WTC11 (cell line): ENCODE measurements at regions not wholly inside any gene's neighbourhood (a gene's known extent, or its start where the extent isn't known, plus 50 kb on each side); places are given as distances from the start of the nearest gene placed in this dataset.

Experiments used
- ATAC-seq: fragments of 200-7000 bp; cut with Tn5 transposase; 2 replicates; pipeline ENCODE4 v1.10.0; 2021; ENCODE audit warnings: mild to moderate bottlenecking, moderate library complexity
- CTCF ChIA-PET: fragments of 300-600 bp; sonication (Branson Sonifier 250); formaldehyde crosslinking; loops from one replicate; lab custom pipeline; 2021; ENCODE audit warnings: antibody characterized with exemption; lab: Charles Lee
- POLR2A ChIA-PET: fragments of 350-600 bp; sonication (Branson Sonifier 250); formaldehyde crosslinking; loops from one replicate; lab custom pipeline; 2021; ENCODE audit warnings: antibody characterized with exemption; lab: Charles Lee
- DNase-seq: peaks from one replicate; pipeline ENCODE4 v3.0.0; 2021; ENCODE audit warnings: low spot score
- H3K27ac Mint-ChIP-seq: 2 replicates; pipeline ENCODE4 v1.8.0; 2021; ENCODE audit warnings: mixed read lengths
- H3K27me3 Mint-ChIP-seq: 2 replicates; pipeline ENCODE4 v1.8.0; 2021; ENCODE audit warnings: low read depth, mild to moderate bottlenecking, moderate library complexity, mixed read lengths
- H3K36me3 Mint-ChIP-seq: 2 replicates; pipeline ENCODE4 v1.8.0; 2021; ENCODE audit warnings: mixed read lengths
- H3K4me1 Mint-ChIP-seq: 2 replicates; pipeline ENCODE4 v1.8.0; 2022; ENCODE audit warnings: mixed read lengths
- H3K4me3 Mint-ChIP-seq: 2 replicates; pipeline ENCODE4 v1.8.0; 2021; ENCODE audit warnings: mild to moderate bottlenecking, moderate library complexity, mixed read lengths
- H3K9me3 Mint-ChIP-seq: 2 replicates; pipeline ENCODE4 v1.8.0; 2021; ENCODE audit warnings: mixed read lengths
- GRHL2 ChIP-seq: fragments of 250-450 bp; sonication (Bioruptor Pico); IDR thresholded peaks from 2 replicates; pipeline ENCODE4 v1.8.0; 2022; ENCODE audit warnings: mild to moderate bottlenecking, moderate library complexity; ENCODE audit not compliant: insufficient replicate concordance, severe bottlenecking
- GTF2I ChIP-seq: fragments of 250-450 bp; sonication (Bioruptor Pico); conservative IDR thresholded peaks from 2 replicates; pipeline ENCODE4 v1.4.0; 2021; ENCODE audit warnings: mild to moderate bottlenecking
- KAT7 ChIP-seq: sonication (generic); formaldehyde crosslinking; IDR thresholded peaks from 2 replicates; pipeline ENCODE4 v1.8.1; 2023; ENCODE audit warnings: missing genetic modification reagents, mild to moderate bottlenecking, borderline replicate concordance
- NFE2L1 ChIP-seq: sonication (generic); formaldehyde crosslinking; IDR thresholded peaks from 2 replicates; pipeline ENCODE4 v1.8.1; 2023; ENCODE audit warnings: missing genetic modification reagents
- NR1H2 ChIP-seq: sonication (generic); formaldehyde crosslinking; IDR thresholded peaks from 2 replicates; pipeline ENCODE4 v1.9.0; 2021; ENCODE audit warnings: mild to moderate bottlenecking, moderate library complexity, missing genetic modification reagents
- OVOL2 ChIP-seq: fragments of 250-450 bp; sonication (Bioruptor Pico); IDR thresholded peaks from 2 replicates; pipeline ENCODE4 v1.9.0; 2021; ENCODE audit warnings: mild to moderate bottlenecking, borderline replicate concordance
- RORB ChIP-seq: fragments of 250-450 bp; sonication (Bioruptor Pico); IDR thresholded peaks from 2 replicates; pipeline ENCODE4 v1.9.0; 2021; ENCODE audit warnings: mild to moderate bottlenecking
- TCF7 ChIP-seq: sonication (generic); formaldehyde crosslinking; IDR thresholded peaks from 2 replicates; pipeline ENCODE4 v1.8.0; 2022; ENCODE audit warnings: mild to moderate bottlenecking, low read depth, missing genetic modification reagents, moderate library complexity
- TEAD1 ChIP-seq: sonication (generic); formaldehyde crosslinking; IDR thresholded peaks from 2 replicates; pipeline ENCODE4 v1.8.0; 2022; ENCODE audit warnings: mild to moderate bottlenecking, missing genetic modification reagents
- TEAD4 ChIP-seq: sonication (generic); formaldehyde crosslinking; IDR thresholded peaks from 2 replicates; pipeline ENCODE4 v1.8.0; 2022; ENCODE audit warnings: mild to moderate bottlenecking, missing genetic modification reagents
- ZNF121 ChIP-seq: sonication (generic); formaldehyde crosslinking; IDR thresholded peaks from 2 replicates; pipeline ENCODE4 v1.8.0; 2023; ENCODE audit warnings: missing genetic modification reagents
- TF ChIP-seq, protein P1 (sequence below): sonication (generic); formaldehyde crosslinking; IDR thresholded peaks from 2 replicates; pipeline ENCODE4 v1.8.1; 2023; ENCODE audit warnings: mild to moderate bottlenecking, moderate library complexity, missing genetic modification reagents
- TF ChIP-seq, protein P2 (sequence below): fragments of 250-450 bp; sonication (Bioruptor Pico); IDR thresholded peaks from 2 replicates; pipeline ENCODE4 v1.9.0; 2021; ENCODE audit warnings: mild to moderate bottlenecking
- TF ChIP-seq, protein P3 (sequence below): fragments of 250-450 bp; sonication (Bioruptor Pico); IDR thresholded peaks from 2 replicates; pipeline ENCODE4 v1.9.0; 2021; ENCODE audit warnings: mild to moderate bottlenecking, borderline replicate concordance
- TF ChIP-seq, protein P4 (sequence below): sonication (generic); formaldehyde crosslinking; IDR thresholded peaks from 2 replicates; pipeline ENCODE4 v1.8.0; 2022; ENCODE audit warnings: mild to moderate bottlenecking, missing genetic modification reagents
- TF ChIP-seq, protein P5 (sequence below): sonication (generic); formaldehyde crosslinking; IDR thresholded peaks from 2 replicates; pipeline ENCODE4 v1.8.0; 2023; ENCODE audit warnings: mild to moderate bottlenecking, missing genetic modification reagents
- TF ChIP-seq, protein P6 (sequence below): sonication (generic); formaldehyde crosslinking; conservative IDR thresholded peaks from 2 replicates; pipeline ENCODE4 v1.8.1; 2023; ENCODE audit warnings: mild to moderate bottlenecking, low read depth, missing genetic modification reagents, moderate library complexity
- TF ChIP-seq, protein P7 (sequence below): sonication (generic); formaldehyde crosslinking; IDR thresholded peaks from 2 replicates; pipeline ENCODE4 v1.8.1; 2022; ENCODE audit warnings: low read depth, missing genetic modification reagents, borderline replicate concordance

DNA sequence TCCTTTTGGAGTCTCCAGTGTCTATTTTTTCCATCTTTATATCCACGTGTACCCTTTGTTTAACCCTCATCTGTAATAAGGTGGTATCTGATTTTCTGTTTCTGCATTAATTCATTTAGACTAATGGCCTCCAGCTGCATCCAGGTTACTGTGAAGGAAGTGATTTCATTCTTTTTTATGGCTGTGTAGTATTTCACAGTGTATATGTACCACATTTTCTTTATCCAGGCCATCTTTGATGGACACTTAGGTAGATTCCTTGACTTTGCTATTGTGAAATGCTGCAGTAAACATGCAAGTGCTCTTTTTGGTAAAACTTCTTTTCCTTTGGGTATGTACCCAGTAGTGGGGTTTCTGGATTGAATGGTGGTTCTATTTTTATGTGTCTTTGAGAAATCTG, 128.0 kb upstream of the MTPN start:
- no peak overlapping the region for H3K27ac Mint-ChIP-seq
- no peak for ATAC-seq
- peaks cover 6% of the 10 kb centered on the region for H3K36me3 Mint-ChIP-seq
- no peak for TF ChIP-seq TCF7
- TF ChIP-seq, all 79 proteins: peak for 0
- Mint-ChIP-seq H3K9me3 (peaks cover 64% of the 10 kb centered on the region), H3K27me3 (no peaks in the 10 kb centered on the region; the same call in 1 of the 2 replicates), H3K4me1 (no peaks in the 10 kb centered on the region), H3K4me3 (no peak overlapping the region)
- ChIA-PET POLR2A (no interaction called here), CTCF (no interaction called here)
- no peak for DNase-seq

DNA sequence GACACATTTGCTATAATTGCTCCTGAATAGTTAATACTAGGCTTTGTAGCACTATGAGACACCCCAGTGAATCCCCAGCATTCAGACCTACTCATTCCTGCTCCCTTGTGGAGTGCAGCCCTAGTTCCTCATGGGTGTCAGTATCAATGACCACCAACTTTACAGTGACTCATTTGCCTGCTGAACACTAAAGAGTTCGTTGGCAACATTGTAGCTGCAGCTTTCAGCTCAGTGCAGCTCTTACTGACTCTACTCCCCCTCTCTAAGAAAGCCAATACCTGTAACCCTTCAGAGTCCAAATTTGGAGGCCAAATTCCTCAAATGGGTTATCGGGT, 127.1 kb upstream of the MTPN start:
- no peak overlapping the region for H3K4me3 Mint-ChIP-seq
- no peak for DNase-seq
- peaks cover 63% of the 10 kb centered on the region for H3K9me3 Mint-ChIP-seq
- H3K27ac Mint-ChIP-seq = no peak overlapping the region
- peaks cover 15% of the 10 kb centered on the region for H3K36me3 Mint-ChIP-seq
- no peak for ATAC-seq
- ChIA-PET CTCF (interaction anchor here (1.1 kb wide), 1 partner anchor 10 kb away, joined by 7 read pairs; no protein-coding TSS in a partner anchor), POLR2A (no interaction called here)
- H3K4me1 Mint-ChIP-seq = no peaks in the 10 kb centered on the region
- no peaks in the 10 kb centered on the region; the same call in 1 of the 2 replicates for H3K27me3 Mint-ChIP-seq
- TF ChIP-seq NR1H2 (CRISPR knock-in tag) = no peak
- TF ChIP-seq, protein P1, sequence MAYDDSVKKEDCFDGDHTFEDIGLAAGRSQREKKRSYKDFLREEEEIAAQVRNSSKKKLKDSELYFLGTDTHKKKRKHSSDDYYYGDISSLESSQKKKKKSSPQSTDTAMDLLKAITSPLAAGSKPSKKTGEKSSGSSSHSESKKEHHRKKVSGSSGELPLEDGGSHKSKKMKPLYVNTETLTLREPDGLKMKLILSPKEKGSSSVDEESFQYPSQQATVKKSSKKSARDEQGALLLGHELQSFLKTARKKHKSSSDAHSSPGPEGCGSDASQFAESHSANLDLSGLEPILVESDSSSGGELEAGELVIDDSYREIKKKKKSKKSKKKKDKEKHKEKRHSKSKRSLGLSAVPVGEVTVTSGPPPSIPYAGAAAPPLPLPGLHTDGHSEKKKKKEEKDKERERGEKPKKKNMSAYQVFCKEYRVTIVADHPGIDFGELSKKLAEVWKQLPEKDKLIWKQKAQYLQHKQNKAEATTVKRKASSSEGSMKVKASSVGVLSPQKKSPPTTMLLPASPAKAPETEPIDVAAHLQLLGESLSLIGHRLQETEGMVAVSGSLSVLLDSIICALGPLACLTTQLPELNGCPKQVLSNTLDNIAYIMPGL (CRISPR knock-in tag) = no peak
- TF ChIP-seq ZNF121 (CRISPR knock-in tag) = no peak
- TF ChIP-seq, protein P2, sequence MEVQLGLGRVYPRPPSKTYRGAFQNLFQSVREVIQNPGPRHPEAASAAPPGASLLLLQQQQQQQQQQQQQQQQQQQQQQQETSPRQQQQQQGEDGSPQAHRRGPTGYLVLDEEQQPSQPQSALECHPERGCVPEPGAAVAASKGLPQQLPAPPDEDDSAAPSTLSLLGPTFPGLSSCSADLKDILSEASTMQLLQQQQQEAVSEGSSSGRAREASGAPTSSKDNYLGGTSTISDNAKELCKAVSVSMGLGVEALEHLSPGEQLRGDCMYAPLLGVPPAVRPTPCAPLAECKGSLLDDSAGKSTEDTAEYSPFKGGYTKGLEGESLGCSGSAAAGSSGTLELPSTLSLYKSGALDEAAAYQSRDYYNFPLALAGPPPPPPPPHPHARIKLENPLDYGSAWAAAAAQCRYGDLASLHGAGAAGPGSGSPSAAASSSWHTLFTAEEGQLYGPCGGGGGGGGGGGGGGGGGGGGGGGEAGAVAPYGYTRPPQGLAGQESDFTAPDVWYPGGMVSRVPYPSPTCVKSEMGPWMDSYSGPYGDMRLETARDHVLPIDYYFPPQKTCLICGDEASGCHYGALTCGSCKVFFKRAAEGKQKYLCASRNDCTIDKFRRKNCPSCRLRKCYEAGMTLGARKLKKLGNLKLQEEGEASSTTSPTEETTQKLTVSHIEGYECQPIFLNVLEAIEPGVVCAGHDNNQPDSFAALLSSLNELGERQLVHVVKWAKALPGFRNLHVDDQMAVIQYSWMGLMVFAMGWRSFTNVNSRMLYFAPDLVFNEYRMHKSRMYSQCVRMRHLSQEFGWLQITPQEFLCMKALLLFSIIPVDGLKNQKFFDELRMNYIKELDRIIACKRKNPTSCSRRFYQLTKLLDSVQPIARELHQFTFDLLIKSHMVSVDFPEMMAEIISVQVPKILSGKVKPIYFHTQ (CRISPR knock-in tag) = no peak
- TF ChIP-seq KAT7 (CRISPR knock-in tag) = no peak
- TF ChIP-seq, protein P3, sequence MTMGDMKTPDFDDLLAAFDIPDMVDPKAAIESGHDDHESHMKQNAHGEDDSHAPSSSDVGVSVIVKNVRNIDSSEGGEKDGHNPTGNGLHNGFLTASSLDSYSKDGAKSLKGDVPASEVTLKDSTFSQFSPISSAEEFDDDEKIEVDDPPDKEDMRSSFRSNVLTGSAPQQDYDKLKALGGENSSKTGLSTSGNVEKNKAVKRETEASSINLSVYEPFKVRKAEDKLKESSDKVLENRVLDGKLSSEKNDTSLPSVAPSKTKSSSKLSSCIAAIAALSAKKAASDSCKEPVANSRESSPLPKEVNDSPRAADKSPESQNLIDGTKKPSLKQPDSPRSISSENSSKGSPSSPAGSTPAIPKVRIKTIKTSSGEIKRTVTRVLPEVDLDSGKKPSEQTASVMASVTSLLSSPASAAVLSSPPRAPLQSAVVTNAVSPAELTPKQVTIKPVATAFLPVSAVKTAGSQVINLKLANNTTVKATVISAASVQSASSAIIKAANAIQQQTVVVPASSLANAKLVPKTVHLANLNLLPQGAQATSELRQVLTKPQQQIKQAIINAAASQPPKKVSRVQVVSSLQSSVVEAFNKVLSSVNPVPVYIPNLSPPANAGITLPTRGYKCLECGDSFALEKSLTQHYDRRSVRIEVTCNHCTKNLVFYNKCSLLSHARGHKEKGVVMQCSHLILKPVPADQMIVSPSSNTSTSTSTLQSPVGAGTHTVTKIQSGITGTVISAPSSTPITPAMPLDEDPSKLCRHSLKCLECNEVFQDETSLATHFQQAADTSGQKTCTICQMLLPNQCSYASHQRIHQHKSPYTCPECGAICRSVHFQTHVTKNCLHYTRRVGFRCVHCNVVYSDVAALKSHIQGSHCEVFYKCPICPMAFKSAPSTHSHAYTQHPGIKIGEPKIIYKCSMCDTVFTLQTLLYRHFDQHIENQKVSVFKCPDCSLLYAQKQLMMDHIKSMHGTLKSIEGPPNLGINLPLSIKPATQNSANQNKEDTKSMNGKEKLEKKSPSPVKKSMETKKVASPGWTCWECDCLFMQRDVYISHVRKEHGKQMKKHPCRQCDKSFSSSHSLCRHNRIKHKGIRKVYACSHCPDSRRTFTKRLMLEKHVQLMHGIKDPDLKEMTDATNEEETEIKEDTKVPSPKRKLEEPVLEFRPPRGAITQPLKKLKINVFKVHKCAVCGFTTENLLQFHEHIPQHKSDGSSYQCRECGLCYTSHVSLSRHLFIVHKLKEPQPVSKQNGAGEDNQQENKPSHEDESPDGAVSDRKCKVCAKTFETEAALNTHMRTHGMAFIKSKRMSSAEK (CRISPR knock-in tag) = no peak
- no peak for TF ChIP-seq GTF2I (CRISPR knock-in tag)
- TF ChIP-seq, protein P4, sequence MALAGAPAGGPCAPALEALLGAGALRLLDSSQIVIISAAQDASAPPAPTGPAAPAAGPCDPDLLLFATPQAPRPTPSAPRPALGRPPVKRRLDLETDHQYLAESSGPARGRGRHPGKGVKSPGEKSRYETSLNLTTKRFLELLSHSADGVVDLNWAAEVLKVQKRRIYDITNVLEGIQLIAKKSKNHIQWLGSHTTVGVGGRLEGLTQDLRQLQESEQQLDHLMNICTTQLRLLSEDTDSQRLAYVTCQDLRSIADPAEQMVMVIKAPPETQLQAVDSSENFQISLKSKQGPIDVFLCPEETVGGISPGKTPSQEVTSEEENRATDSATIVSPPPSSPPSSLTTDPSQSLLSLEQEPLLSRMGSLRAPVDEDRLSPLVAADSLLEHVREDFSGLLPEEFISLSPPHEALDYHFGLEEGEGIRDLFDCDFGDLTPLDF (CRISPR knock-in tag) = no peak
- TF ChIP-seq NFE2L1 (CRISPR knock-in tag) = no peak
- TF ChIP-seq, protein P5, sequence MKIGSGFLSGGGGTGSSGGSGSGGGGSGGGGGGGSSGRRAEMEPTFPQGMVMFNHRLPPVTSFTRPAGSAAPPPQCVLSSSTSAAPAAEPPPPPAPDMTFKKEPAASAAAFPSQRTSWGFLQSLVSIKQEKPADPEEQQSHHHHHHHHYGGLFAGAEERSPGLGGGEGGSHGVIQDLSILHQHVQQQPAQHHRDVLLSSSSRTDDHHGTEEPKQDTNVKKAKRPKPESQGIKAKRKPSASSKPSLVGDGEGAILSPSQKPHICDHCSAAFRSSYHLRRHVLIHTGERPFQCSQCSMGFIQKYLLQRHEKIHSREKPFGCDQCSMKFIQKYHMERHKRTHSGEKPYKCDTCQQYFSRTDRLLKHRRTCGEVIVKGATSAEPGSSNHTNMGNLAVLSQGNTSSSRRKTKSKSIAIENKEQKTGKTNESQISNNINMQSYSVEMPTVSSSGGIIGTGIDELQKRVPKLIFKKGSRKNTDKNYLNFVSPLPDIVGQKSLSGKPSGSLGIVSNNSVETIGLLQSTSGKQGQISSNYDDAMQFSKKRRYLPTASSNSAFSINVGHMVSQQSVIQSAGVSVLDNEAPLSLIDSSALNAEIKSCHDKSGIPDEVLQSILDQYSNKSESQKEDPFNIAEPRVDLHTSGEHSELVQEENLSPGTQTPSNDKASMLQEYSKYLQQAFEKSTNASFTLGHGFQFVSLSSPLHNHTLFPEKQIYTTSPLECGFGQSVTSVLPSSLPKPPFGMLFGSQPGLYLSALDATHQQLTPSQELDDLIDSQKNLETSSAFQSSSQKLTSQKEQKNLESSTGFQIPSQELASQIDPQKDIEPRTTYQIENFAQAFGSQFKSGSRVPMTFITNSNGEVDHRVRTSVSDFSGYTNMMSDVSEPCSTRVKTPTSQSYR (CRISPR knock-in tag) = no peak
- TF ChIP-seq RORB (CRISPR knock-in tag) = no peak
- TF ChIP-seq, protein P6, sequence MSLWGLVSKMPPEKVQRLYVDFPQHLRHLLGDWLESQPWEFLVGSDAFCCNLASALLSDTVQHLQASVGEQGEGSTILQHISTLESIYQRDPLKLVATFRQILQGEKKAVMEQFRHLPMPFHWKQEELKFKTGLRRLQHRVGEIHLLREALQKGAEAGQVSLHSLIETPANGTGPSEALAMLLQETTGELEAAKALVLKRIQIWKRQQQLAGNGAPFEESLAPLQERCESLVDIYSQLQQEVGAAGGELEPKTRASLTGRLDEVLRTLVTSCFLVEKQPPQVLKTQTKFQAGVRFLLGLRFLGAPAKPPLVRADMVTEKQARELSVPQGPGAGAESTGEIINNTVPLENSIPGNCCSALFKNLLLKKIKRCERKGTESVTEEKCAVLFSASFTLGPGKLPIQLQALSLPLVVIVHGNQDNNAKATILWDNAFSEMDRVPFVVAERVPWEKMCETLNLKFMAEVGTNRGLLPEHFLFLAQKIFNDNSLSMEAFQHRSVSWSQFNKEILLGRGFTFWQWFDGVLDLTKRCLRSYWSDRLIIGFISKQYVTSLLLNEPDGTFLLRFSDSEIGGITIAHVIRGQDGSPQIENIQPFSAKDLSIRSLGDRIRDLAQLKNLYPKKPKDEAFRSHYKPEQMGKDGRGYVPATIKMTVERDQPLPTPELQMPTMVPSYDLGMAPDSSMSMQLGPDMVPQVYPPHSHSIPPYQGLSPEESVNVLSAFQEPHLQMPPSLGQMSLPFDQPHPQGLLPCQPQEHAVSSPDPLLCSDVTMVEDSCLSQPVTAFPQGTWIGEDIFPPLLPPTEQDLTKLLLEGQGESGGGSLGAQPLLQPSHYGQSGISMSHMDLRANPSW (CRISPR knock-in tag) = no peak
- no peak for TF ChIP-seq OVOL2 (CRISPR knock-in tag)
- TF ChIP-seq TCF7 = no peak
- no peak for TF ChIP-seq TEAD1 (CRISPR knock-in tag)
- TF ChIP-seq, protein P7, sequence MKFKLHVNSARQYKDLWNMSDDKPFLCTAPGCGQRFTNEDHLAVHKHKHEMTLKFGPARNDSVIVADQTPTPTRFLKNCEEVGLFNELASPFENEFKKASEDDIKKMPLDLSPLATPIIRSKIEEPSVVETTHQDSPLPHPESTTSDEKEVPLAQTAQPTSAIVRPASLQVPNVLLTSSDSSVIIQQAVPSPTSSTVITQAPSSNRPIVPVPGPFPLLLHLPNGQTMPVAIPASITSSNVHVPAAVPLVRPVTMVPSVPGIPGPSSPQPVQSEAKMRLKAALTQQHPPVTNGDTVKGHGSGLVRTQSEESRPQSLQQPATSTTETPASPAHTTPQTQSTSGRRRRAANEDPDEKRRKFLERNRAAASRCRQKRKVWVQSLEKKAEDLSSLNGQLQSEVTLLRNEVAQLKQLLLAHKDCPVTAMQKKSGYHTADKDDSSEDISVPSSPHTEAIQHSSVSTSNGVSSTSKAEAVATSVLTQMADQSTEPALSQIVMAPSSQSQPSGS (CRISPR knock-in tag) = no peak
- TF ChIP-seq GRHL2 (CRISPR knock-in tag) = no peak
- no peak for TF ChIP-seq TEAD4 (CRISPR knock-in tag)
